Adrenal gland (tissue), 5 donors: ENCODE measurements at regions not wholly inside any gene's neighbourhood (a gene's known extent, or its start where the extent isn't known, plus 50 kb on each side); places are given as distances from the start of the nearest gene placed in this dataset.

Source experiments
- POLR2A ChIP-seq, 2 donors: fragments of 450-650 bp; IDR thresholded peaks; one replicate each; pipeline ENCODE4 v1.6.1; 2017; ENCODE audit warnings: antibody characterized with exemption in 2 of 2, mild to moderate bottlenecking in 2 of 2, moderate library complexity in 1 of 2
- TF ChIP-seq, protein P1 (sequence below), 6 experiments: fragments of 450-650 bp in 4 of 6; fragments of 200-600 bp in 2 of 6; sonication (generic) in 1 of 6; IDR thresholded peaks; 1 replicate in 5 of 6; 2 replicates in 1 of 6; pipeline versions ENCODE4 v1.5.1 to v1.8.0; 2016 to 2021; ENCODE audit warnings: antibody characterized with exemption in 6 of 6, mild to moderate bottlenecking in 2 of 6, moderate library complexity in 1 of 6
- donor health status: DM: no; HTN: no; CAD: no.

DNA sequence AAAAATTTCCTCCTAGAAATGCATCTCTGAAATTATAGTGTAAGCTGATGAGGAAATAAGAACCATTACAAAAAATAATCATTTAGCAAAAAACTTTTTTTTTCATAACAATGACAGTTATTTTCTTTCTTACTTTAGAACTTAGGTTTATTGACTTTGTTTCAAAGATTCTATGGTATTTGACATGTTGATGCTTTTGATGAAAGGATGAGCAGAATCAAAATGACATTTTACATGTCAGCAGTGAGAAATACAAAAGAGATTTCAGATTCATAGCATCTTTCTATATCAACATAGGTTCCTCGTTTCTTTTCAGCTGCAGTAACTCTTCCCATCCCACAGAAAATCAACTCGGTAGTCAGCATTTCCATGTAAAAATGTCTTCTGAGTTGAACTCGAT, 1226.6 kb upstream of the C9orf72 start:
- no peak for TF ChIP-seq POLR2A (IDR thresholded peaks at IDR 0.05)
- TF ChIP-seq, protein P1, sequence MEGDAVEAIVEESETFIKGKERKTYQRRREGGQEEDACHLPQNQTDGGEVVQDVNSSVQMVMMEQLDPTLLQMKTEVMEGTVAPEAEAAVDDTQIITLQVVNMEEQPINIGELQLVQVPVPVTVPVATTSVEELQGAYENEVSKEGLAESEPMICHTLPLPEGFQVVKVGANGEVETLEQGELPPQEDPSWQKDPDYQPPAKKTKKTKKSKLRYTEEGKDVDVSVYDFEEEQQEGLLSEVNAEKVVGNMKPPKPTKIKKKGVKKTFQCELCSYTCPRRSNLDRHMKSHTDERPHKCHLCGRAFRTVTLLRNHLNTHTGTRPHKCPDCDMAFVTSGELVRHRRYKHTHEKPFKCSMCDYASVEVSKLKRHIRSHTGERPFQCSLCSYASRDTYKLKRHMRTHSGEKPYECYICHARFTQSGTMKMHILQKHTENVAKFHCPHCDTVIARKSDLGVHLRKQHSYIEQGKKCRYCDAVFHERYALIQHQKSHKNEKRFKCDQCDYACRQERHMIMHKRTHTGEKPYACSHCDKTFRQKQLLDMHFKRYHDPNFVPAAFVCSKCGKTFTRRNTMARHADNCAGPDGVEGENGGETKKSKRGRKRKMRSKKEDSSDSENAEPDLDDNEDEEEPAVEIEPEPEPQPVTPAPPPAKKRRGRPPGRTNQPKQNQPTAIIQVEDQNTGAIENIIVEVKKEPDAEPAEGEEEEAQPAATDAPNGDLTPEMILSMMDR (IDR thresholded peaks at IDR 0.05): no peak
